ENCODE measurements at regions not wholly inside any gene's neighbourhood (a gene's known extent, or its start where the extent isn't known, plus 50 kb on each side); places are given as distances from the start of the nearest gene placed in this dataset.

DNA sequence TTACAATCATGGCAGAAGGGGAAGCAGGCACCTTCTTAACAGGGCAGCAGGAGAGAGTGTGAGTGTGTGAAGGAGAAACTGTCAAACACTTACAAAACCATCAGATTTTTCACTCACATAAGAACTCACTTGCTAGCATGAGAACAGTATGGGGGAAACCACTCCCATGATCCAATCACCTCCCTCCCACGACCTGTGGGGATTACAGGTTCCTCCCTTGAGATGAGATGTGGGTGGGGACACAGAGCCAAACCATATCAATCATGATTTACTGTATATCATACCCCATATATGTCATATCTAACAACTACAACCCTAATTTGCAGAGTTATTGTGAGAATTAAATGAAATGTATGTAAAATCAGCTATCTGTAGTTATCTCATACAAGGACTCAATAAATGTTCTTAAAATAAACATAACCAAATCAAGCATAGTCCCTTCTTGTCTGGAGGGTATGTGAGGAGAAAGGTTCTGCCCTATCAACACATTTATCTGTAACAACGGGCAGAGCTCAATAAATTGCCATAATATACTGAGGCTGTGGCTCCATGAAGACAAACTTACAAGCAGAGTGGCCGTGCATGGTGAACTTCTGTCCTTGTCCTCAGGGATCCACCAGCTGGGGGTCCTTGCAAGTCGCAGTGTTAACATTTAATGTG lies 504.7 kb downstream of the SOX2 start:
- DNase-seq (ENCODE audit: low spot score) = no peak

- DNase-seq (ENCODE audit: low spot score) = no peak
Measured at GRCh38 chr3:182220013-182220412, 508.3 kb downstream of the SOX2 start.

DNA sequence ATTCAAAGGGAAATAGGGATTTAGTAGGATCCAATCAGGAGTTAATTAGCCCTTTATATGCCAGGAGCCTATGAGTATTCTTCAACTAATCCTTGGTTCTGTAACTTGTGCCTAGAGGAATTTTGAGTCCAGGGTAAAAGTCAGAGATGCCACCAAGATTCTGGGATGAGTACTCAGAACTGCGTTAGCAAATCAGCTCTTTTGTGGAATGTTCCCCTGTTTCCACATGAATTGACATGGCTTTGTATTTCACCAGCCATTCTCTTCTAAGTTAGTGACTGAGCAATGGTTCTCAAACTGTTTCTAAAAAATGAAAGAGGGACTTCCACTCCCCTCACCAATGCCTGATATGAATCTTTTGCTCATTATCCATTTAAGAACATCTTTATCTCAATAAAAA lies 508.7 kb downstream of the SOX2 start:
- no peak for DNase-seq (ENCODE audit: low spot score)

DNA sequence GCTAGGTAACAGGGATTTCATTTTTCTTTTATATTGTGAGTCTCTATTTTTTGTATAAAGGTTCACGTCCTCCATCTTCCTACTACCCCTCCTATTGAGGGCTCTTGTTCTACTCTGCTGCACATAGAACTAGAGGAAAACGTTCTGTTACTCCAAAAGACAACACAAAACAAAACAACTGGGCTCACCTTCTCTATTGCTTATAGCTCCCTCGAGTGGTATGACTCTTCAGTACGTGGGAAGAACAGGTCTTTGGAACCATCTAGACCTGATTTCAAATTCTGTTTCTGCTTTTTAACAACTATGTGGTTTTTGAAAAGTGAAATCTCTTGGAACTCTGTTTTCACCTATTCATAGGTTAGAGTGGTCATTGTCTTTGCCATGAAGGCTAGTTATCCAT lies 515.3 kb downstream of the SOX2 start:
- DNase-seq (ENCODE audit: low spot score) = no peak

DNA sequence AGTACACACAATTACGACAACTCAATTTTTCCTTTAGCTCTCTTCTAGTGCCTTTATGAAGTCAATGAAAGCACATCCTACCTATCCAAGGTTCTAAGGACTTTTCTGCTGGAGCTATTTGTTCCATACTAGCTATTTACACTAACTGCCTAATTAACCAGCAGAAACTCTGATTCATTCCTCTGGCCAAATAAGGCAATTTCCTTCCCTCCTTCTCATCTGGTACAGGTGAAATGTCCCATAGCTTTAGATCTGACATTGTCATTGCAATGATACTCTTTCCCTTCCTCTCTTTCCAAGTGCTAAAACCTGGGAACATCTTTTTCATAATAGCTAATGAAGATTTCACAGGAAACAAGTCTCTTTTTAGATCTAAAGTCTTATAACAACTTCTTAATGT lies 521.7 kb downstream of the SOX2 start:
- DNase-seq (ENCODE audit: low spot score) = no peak

GRCh38 chr3:182233957-182234356 lies 522.2 kb downstream of the SOX2 start:
- DNase-seq (ENCODE audit: low spot score) = no peak

DNA sequence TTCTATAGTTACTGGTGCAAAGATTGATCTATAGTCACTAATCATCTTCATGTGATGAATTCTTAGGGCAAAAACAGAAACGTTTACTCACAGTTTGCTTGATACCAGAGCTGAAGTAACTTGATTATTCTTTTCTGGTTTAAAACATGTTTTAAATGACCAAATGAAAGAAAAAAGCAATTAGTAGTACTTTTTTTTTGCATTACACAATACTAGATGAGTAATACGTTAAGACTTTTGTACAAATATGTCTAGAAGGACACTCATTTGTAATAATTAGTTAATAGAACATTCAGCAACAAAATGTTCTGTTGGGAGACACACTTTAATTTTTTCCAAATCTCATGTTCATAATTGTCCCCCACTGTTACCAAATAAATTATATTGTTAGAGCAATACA lies 523.2 kb downstream of the SOX2 start:
- DNase-seq (ENCODE audit: low spot score) = no peak

GRCh38 chr3:182235504-182235903 lies 523.8 kb downstream of the SOX2 start:
- no peak for DNase-seq (ENCODE audit: low spot score)

DNA sequence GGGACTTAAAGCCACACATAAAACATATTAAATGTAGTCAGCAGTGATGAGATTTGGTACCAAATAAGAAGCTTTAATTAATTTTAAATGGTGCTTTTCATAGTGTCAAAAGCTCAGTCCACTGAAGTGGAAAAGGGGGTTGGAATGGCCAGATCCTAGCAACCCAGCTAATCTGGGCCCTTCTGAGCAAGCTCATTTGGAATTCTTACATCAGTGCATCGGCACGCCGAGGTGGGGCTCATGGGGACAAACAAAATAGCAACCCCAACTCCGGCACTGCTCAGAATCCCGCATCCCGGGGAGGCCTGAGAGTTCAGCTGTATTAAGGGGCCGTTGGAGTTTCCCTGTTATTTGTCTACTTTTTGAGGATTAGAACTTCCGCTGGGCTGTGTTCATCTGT lies 526.4 kb downstream of the SOX2 start:
- no peak for DNase-seq (ENCODE audit: low spot score)

- DNase-seq (ENCODE audit: low spot score) = no peak
Measured at GRCh38 chr3:182239316-182239715, 527.6 kb downstream of the SOX2 start.

DNA sequence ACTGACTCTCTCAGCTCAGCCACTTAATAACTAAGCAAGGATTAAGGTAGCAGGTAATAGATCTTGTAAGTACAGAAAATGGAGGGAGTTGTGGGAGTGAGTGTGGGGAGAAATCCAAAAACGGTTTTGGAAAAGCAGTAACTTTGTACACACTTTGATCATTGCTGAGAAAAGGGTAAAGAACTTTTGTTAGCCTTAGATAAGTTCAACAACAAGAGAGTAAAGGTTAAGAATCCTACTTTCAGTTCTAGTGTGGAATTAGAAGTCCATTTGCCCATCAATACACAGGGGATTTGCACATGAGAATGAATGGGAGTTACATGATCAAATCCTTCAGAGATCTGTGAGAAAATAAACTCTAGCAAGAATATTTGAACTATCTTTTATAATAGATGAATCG lies 528.7 kb downstream of the SOX2 start:
- DNase-seq (ENCODE audit: low spot score) = no peak

- DNase-seq (ENCODE audit: low spot score) = no peak
Measured at GRCh38 chr3:182241196-182241765, 529.6 kb downstream of the SOX2 start.

DNA sequence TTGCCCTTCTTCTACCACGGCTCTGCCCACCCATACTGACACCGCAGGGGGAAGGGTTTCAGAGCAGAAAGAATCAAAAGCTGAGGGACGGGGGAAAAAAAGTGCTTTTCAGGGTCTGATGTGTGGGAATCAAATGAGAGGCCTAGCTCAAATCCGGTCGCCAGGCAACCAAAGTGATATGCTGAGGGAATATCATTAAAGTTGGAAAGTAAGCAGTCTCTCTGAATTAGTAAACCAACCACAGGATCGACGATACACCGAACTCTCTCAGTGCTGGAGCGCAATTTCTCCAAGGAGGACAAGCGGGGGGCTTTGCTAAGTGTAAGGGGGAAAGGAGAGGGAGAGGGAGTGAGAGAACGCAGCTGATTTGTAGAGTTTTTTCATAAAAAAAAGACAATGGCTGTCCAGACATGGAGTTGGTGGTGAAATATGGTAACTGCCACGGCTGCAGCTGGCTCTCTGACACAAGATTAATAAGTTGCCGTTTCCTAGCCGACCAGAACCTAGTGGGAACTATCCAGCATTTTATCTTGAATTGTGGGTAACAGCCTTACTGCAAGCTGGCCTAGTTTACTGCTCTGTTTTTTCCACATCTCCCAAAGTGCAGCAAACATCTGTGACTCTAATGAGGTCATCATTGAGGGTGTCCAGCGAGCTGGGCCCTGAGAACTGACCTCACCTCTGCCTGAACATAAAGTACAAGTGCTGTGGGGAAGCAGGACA lies 530.2 kb downstream of the SOX2 start:
- DNase-seq (ENCODE audit: low spot score) = no peak

DNA sequence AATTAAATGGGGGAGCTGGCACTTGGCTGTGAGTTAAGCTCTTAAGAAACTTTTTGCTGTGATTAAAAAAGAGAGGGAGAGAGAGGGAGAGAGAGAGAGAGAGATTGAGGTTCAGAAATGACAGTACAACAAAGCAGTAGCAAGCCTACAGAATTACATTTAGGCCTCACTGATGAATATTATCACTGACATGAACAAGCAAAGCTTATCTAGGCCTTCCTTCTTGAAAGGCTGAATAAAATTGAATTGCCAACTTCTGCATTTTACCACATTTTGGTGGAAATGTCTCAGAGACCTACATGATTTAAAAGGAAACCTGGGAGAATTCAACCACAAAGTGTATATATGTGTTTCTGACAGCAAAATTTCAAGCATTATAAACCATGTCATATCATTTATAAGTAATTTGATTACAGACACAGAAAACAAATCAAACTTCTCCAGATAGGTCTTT lies 530.8 kb downstream of the SOX2 start:
- DNase-seq (ENCODE audit: low spot score) = no peak

DNA sequence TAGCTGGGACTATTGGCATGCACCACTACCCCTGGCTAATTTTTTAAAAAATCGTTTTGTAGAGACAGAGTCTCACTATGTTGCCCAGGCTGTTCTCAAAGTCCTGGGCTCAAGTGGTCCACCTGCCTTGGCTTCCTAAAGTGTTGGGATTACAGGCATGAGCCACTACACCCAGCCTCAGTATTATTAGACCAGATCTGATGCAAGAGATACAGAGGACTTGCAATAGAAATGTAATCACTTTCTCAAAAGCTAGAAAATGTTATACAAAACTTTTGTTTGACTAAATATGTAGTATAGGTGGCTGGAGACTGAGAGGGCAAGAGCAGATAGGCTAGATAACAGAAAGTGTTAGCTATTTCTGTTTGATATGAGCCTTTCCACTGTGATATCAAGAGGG lies 531.9 kb downstream of the SOX2 start:
- DNase-seq (ENCODE audit: low spot score) = no peak

DNA sequence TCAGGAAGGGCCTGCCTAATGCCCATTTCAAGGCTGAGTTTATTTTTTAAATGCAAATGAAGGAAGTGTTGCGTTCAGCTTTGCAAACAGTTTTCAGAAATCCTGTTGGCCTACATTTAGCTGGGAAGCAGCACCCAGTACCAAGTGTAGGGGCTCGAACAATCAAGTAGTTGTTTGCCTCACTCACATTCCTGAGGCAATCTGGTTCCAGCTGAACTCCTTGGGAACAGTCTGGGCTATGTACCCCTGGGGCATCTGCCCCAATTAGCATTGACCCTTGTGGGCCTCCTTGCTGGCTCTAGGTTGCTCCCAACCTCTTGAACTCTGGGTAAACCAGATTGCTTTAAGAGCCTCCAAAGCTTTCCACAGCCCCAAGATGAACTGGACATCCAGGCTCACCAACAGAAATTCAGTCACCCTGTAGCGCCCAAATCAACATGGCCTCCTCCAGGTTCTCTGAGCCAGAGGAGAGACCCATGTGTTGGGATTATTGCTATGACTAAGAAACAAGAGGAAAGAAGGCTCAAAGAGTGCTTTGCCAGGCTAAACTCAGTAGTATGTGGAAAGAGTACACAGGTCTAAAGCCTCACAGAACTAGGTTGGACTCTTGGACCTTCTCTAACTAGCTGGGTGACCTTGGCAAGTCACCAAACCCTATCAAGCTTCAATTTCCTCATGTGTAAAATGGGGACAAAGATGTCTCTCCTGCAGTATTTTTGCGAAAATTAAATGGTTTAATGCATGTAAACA lies 532.7 kb downstream of the SOX2 start:
- no peak for DNase-seq (ENCODE audit: low spot score)

DNA sequence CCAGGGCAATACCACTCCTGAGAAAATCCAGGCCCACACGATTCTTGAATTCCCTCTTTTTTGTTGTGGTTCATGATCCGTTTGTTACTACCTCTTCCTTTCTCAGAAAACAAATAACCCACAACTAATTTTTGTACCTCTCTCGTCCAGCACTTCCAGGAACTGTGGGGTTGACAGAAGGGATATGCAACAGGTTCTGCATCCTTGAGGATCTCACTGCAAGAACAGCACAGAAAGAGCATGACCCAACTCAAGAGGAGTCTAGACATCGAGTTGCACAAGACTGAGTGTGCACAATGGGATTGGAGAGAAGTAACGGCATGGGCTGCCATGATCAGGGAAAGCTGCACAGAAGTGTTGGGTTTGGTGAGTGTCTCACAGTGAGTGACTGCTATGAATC lies 533.3 kb downstream of the SOX2 start:
- DNase-seq (ENCODE audit: low spot score) = no peak

DNA sequence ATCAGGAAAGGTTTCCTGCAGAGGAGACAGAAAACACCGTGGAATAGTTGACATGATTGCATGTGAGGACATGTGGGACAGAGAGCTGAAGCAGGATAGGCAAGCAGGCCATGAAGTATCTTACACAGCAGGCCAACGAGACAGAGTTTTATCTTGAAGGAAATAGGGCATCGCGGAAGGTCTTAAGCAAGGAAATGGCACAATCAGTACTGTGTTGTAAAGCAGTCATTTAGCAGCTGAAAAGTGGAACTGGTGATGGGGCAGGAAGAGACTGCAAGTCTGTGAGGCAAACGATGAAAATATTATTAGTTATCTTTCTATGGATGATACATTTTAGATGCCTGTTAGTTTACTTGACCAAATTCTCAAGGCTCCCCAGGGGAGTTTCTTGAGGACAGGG lies 535.1 kb downstream of the SOX2 start:
- DNase-seq (ENCODE audit: low spot score) = no peak

- DNase-seq (ENCODE audit: low spot score) = no peak
Measured at GRCh38 chr3:182248349-182248880, 536.7 kb downstream of the SOX2 start.

DNA sequence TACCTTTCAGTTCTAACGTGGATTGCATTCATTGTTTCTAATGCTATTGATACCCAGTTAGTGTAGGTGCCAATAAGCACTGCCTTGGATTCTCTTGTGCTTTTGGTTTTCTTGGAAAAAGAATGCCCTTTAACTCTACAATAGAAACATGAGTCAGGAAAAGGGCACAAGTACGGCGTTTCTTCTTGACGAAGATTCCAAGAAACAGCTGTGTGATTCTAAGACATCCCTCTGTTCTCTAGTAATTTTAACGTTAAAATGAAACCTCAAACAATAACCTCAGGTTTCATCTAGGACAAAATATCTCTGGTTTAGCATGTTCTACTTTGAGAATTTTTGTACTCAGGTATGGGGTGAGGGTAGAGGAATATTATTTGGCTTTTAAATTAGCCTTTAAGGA lies 540.5 kb upstream of the ATP11B start:
- DNase-seq (ENCODE audit: low spot score) = no peak

- no peak for DNase-seq (ENCODE audit: low spot score)
Measured at GRCh38 chr3:182255158-182255557, 538.1 kb upstream of the ATP11B start.

GRCh38 chr3:182257361-182257760 lies 535.9 kb upstream of the ATP11B start:
- DNase-seq (ENCODE audit: low spot score) = no peak
